Liver (tissue), 8 donors: ENCODE measurements at regions not wholly inside any gene's neighbourhood (a gene's known extent, or its start where the extent isn't known, plus 50 kb on each side); places are given as distances from the start of the nearest gene placed in this dataset.

Experiments used
- DNase-seq: peaks from one replicate; pipeline ENCODE4 v3.0.0-alpha.2; 2017; ENCODE audit warnings: low spot score
- H3K27ac ChIP-seq, 2 donors: one replicate each; pipeline ENCODE4 v1.7.0; 2013; ENCODE audit warnings: inconsistent platforms in 2 of 2, low read length in 2 of 2, control low read depth in 1 of 2, low read depth in 1 of 2, mild to moderate bottlenecking in 1 of 2
- H3K27me3 ChIP-seq, 4 donors: one replicate each; pipeline versions ENCODE4 v1.6.1 to v1.7.0; 2013; ENCODE audit warnings: low read length in 3 of 4, inconsistent platforms in 1 of 4, mild to moderate bottlenecking in 1 of 4, moderate library complexity in 1 of 4; ENCODE audit not compliant: control insufficient read depth in 4 of 4, insufficient read depth in 4 of 4
- H3K36me3 ChIP-seq, 4 donors: one replicate each; pipeline versions ENCODE4 v1.6.1 to v1.7.0; 2013; ENCODE audit warnings: low read length in 3 of 4, mild to moderate bottlenecking in 3 of 4, low read depth in 1 of 4, moderate library complexity in 1 of 4; ENCODE audit not compliant: control insufficient read depth in 4 of 4, insufficient read depth in 3 of 4
- H3K4me1 ChIP-seq, 4 donors: one replicate each; pipeline versions ENCODE4 v1.6.1 to v1.7.0; 2013; ENCODE audit warnings: low read length in 3 of 4, mild to moderate bottlenecking in 3 of 4, moderate library complexity in 1 of 4; ENCODE audit not compliant: control insufficient read depth in 4 of 4, insufficient read depth in 4 of 4
- H3K4me3 ChIP-seq, 3 donors: one replicate each; pipeline versions ENCODE4 v1.6.1 to v1.7.0; 2013; ENCODE audit warnings: low read length in 3 of 3, control low read depth in 1 of 3, low read depth in 1 of 3, mild to moderate bottlenecking in 1 of 3
- H3K9ac ChIP-seq, 2 donors: one replicate each; pipeline ENCODE4 v1.7.0; 2013; ENCODE audit warnings: low read length in 2 of 2, mild to moderate bottlenecking in 2 of 2, moderate library complexity in 2 of 2, control low read depth in 1 of 2, low read depth in 1 of 2
- H3K9me3 ChIP-seq, 4 donors: one replicate each; pipeline versions ENCODE4 v1.6.1 to v1.7.0; 2013; ENCODE audit warnings: low read length in 3 of 4; ENCODE audit not compliant: control insufficient read depth in 4 of 4
- ATF3 ChIP-seq: IDR thresholded peaks from 2 replicates; pipeline ENCODE4 v1.6.1; 2016; ENCODE audit warnings: antibody characterized with exemption
- EGR1 ChIP-seq, 2 donors: IDR thresholded peaks; 2 replicates each; pipeline ENCODE4 v1.6.1; 2016 to 2018; ENCODE audit warnings: antibody characterized with exemption in 2 of 2, low read depth in 2 of 2
- FOXA1 ChIP-seq: IDR thresholded peaks from 2 replicates; pipeline ENCODE4 v1.6.1; 2016; ENCODE audit warnings: antibody characterized with exemption
- FOXA2 ChIP-seq: IDR thresholded peaks from 2 replicates; pipeline ENCODE4 v1.6.1; 2016; ENCODE audit warnings: antibody characterized with exemption
- GABPA ChIP-seq, 2 donors: IDR thresholded peaks in 1 of 2; conservative IDR thresholded peaks in 1 of 2; 2 replicates each; pipeline ENCODE4 v1.6.1; 2016; ENCODE audit warnings: antibody characterized with exemption in 2 of 2, mild to moderate bottlenecking in 1 of 2, moderate library complexity in 1 of 2
- HNF4A ChIP-seq, 2 donors: conservative IDR thresholded peaks; 2 replicates each; pipeline ENCODE4 v1.6.1; 2016; ENCODE audit warnings: antibody characterized with exemption in 2 of 2, mild to moderate bottlenecking in 2 of 2
- HNF4G ChIP-seq: IDR thresholded peaks from 2 replicates; pipeline ENCODE4 v1.6.1; 2016; ENCODE audit warnings: antibody characterized with exemption
- JUND ChIP-seq, 2 donors: IDR thresholded peaks; 2 replicates each; pipeline ENCODE4 v1.6.1; 2016; ENCODE audit warnings: antibody characterized with exemption in 2 of 2
- MAX ChIP-seq: IDR thresholded peaks from 2 replicates; pipeline ENCODE4 v1.6.1; 2016; ENCODE audit warnings: antibody characterized with exemption
- NR2F2 ChIP-seq: IDR thresholded peaks from 2 replicates; pipeline ENCODE4 v1.6.1; 2016; ENCODE audit warnings: antibody characterized with exemption
- RAD21 ChIP-seq, 2 donors: IDR thresholded peaks; 2 replicates each; pipeline ENCODE4 v1.6.1; 2016; ENCODE audit warnings: antibody characterized with exemption in 2 of 2, mild to moderate bottlenecking in 2 of 2
- REST ChIP-seq: IDR thresholded peaks from 2 replicates; pipeline ENCODE4 v1.6.1; 2016; ENCODE audit warnings: antibody characterized with exemption, mild to moderate bottlenecking
- RXRA ChIP-seq, 2 donors: IDR thresholded peaks; 2 replicates each; pipeline ENCODE4 v1.6.1; 2017 to 2018; ENCODE audit warnings: antibody characterized with exemption in 2 of 2, mild to moderate bottlenecking in 1 of 2
- SP1 ChIP-seq: IDR thresholded peaks from 2 replicates; pipeline ENCODE4 v1.6.1; 2018; ENCODE audit warnings: antibody characterized with exemption, mild to moderate bottlenecking
- TAF1 ChIP-seq: conservative IDR thresholded peaks from 2 replicates; pipeline ENCODE4 v1.6.1; 2016; ENCODE audit warnings: antibody characterized with exemption, mild to moderate bottlenecking
- YY1 ChIP-seq: IDR thresholded peaks from 2 replicates; pipeline ENCODE4 v1.6.1; 2016; ENCODE audit warnings: antibody characterized with exemption, mild to moderate bottlenecking
- ZBTB33 ChIP-seq: IDR thresholded peaks from 2 replicates; pipeline ENCODE4 v1.6.1; 2016; ENCODE audit warnings: antibody characterized with exemption
- WGBS: extraction: QIAGEN DNeasy Blood & Tissue Kit; methylation state at CpG from one replicate; pipeline ENCODE4 v1.1.7; 2013; 5-methylcytosine and 5-hydroxymethylcytosine counted together
- TF ChIP-seq, protein P1 (sequence below): fragments of 150-350 bp; IDR thresholded peaks from 2 replicates; pipeline ENCODE4 v1.5.1; 2017; ENCODE audit warnings: improper control_type of control experiment, low read depth, low read length; ENCODE audit not compliant: missing input control
- donor health status: healthy.
- donor health status: healthy.
- donor health status: healthy.
- donor health status: healthy.
- donor health status: healthy.

DNA sequence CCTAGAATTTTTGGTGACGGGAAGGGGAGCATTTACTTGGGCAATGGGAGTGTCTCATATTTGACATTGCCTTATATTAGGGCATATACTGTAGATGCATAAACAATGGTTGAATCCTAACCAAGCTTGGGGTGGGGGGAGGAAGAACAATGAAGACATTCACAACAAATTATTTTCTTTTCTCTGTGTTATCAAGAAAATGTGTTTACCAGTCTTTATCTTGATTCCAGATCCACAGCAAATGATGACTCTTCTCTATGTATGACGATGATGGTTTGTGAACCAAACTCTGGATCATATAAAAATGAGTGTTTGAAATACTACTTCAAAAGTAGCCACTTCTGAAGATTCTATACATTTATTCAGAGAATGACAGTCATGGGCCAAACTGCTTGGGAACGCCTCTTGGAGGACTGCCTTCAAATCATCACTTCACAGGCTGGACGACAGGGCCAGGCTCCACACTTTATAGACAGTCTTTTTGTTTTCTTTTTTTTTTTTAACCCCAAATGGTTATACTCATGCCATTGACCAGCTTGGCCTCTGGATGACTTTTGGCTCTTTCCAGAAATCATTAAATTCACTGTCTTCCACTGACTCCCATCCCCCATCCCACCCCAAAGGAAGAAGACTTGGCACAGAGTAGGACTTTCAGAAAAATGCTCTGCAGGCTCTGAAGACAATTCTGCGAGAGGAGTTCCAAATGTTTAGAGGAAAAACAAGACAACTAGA lies 123.8 kb upstream of the LIFR start:
- no peak for TF ChIP-seq MAX
- TF ChIP-seq HNF4G, result no peak
- TF ChIP-seq NR2F2, result peak; percentile 34
- TF ChIP-seq RXRA (IDR thresholded peaks at IDR 0.05), result peak in 1 of 2 donors; percentile 41
- peaks cover 0 to 8% (median 1%) of the 10 kb centered on the region in 4 donors for H3K27me3 ChIP-seq
- H3K4me1 ChIP-seq, result no peaks in the 10 kb centered on the region
- no peaks in the 10 kb centered on the region for H3K9me3 ChIP-seq
- no peak overlapping the region for H3K4me3 ChIP-seq
- WGBS, result 75% methylated on average over 5 of the region's 5 CpGs
- H3K9ac ChIP-seq, result no peak overlapping the region
- no peak for DNase-seq
- H3K36me3 ChIP-seq, result no peaks in the 10 kb centered on the region
- H3K27ac ChIP-seq, result no peak overlapping the region

DNA sequence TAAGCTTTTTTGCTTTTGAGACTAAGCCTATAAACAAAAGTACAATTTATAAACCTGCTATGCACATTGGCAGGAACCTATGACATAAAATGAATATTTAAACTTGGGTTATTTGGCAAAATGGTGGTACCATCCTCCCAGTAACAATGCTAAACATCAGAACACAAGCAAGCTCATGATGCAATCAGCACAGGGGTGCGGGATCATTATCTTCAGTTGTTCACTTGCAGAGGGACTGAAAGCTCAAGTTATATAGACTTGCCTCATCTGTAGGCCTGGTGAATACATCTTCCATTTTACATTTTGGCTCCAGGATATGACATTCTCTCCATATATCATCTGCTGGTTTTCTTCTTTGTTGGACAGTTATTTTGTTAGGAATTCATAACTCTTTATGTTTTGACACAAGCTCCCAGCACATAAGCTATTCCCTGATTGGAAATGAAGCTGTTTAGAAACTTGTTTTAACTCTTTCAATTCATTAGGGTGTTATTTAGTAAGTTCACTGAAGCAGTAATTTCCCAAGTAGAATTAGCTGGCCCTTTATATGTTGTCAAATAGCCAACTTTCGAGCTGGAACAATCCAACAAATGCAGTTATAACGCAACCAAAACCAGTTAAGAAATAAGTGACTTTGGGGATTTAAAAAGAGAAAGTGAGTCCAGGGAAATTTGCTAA lies 124.7 kb upstream of the LIFR start:
- 71% methylated on average over 3 of the region's 3 CpGs for WGBS
- H3K9ac ChIP-seq, result no peak overlapping the region
- H3K27me3 ChIP-seq, result peaks cover 0 to 8% (median 1%) of the 10 kb centered on the region in 4 donors
- DNase-seq, result no peak
- TF ChIP-seq YY1, result no peak
- H3K9me3 ChIP-seq, result no peaks in the 10 kb centered on the region
- no peaks in the 10 kb centered on the region for H3K36me3 ChIP-seq
- no peak overlapping the region for H3K4me3 ChIP-seq
- H3K27ac ChIP-seq, result no peak overlapping the region
- no peaks in the 10 kb centered on the region for H3K4me1 ChIP-seq

GRCh38 chr5:38681966-38682365 lies 125.5 kb upstream of the LIFR start:
- Histone ChIP-seq H3K27me3 (peaks cover 0 to 6% (median 1%) of the 10 kb centered on the region in 4 donors), H3K36me3 (no peaks in the 10 kb centered on the region), H3K9ac (no peak overlapping the region), H3K4me1 (no peaks in the 10 kb centered on the region), H3K27ac (no peak overlapping the region), H3K4me3 (no peak overlapping the region), H3K9me3 (no peaks in the 10 kb centered on the region)
- DNase-seq, result no peak
- 78% methylated on average over 6 of the region's 6 CpGs for WGBS
- TF ChIP-seq HNF4A (conservative IDR thresholded peaks at IDR 0.05), result no peak
- no peak for TF ChIP-seq RXRA (IDR thresholded peaks at IDR 0.05)
- no peak for TF ChIP-seq MAX
- TF ChIP-seq REST, result no peak
- no peak for TF ChIP-seq ATF3
- TF ChIP-seq, protein P1, sequence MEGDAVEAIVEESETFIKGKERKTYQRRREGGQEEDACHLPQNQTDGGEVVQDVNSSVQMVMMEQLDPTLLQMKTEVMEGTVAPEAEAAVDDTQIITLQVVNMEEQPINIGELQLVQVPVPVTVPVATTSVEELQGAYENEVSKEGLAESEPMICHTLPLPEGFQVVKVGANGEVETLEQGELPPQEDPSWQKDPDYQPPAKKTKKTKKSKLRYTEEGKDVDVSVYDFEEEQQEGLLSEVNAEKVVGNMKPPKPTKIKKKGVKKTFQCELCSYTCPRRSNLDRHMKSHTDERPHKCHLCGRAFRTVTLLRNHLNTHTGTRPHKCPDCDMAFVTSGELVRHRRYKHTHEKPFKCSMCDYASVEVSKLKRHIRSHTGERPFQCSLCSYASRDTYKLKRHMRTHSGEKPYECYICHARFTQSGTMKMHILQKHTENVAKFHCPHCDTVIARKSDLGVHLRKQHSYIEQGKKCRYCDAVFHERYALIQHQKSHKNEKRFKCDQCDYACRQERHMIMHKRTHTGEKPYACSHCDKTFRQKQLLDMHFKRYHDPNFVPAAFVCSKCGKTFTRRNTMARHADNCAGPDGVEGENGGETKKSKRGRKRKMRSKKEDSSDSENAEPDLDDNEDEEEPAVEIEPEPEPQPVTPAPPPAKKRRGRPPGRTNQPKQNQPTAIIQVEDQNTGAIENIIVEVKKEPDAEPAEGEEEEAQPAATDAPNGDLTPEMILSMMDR, result no peak
- TF ChIP-seq YY1, result no peak
- no peak for TF ChIP-seq TAF1
- TF ChIP-seq JUND (IDR thresholded peaks at IDR 0.05), result no peak
- TF ChIP-seq HNF4G, result no peak
- TF ChIP-seq RAD21 (IDR thresholded peaks at IDR 0.05), result no peak
- TF ChIP-seq NR2F2, result no peak
- no peak for TF ChIP-seq ZBTB33
- no peak for TF ChIP-seq FOXA1
- TF ChIP-seq FOXA2, result no peak
- no peak for TF ChIP-seq GABPA (IDR thresholded peaks at IDR 0.05 in 1 of 2, conservative IDR thresholded peaks at IDR 0.05 in 1 of 2)
- TF ChIP-seq SP1, result no peak
- no peak for TF ChIP-seq EGR1 (IDR thresholded peaks at IDR 0.05; ENCODE audit: low read depth in 2 of 2)
